CD4-positive, alpha-beta T cell treated with Interferon alpha-2 for 1 hour (primary cell): ENCODE measurements at regions not wholly inside any gene's neighbourhood (a gene's known extent, or its start where the extent isn't known, plus 50 kb on each side); places are given as distances from the start of the nearest gene placed in this dataset.
"Not testable (repeated sequence)": the region's sequence is repeated elsewhere in the genome, so short reads cannot be mapped to it uniquely, and the experiment has no call there.

Source experiments
- DNase-seq, 2 donors: peaks; one replicate each; pipeline ENCODE4 v3.0.0-alpha.2; 2020 to 2022

DNA sequence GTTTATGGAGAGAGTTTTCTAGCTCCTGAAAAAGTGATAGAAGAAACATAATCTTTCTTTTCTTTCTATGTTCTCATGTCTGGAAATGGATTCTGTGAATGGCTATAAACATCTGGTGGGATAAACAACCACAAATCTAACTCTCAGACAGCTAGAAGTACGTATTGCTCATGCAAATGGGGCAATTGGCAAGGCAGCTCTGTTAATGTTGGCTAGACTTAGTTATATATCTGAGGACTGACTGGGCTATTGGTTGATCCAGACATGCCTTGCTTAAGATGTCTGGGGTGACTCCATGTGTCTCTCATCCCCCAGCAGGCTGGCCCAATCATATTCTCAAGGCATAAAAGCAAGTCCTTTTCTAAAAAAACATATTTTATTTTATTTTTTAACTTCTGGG lies 939.2 kb upstream of the NRXN1 start:
- no peak for DNase-seq

DNA sequence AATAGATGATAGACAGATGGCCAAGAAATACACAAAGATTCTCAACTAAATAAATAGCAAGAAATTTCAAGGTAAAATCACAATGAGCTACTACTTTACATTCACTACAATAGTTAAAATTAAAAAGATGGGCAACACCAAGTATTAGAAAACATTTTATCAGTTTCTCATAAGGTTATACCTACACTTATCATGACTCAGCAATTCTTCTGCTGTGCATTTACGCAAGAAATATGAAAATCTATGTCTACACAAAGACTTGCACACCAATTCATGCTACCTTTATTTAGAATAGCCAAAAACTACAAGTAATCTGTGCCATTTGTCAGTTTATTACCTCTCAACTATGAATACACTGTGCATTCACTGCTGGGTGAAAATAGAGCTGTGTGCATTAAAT lies 937.4 kb upstream of the NRXN1 start:
- DNase-seq = no peak

GRCh38 chr2:51960841-51961335 lies 929.0 kb upstream of the NRXN1 start:
- DNase-seq = no peak

DNA sequence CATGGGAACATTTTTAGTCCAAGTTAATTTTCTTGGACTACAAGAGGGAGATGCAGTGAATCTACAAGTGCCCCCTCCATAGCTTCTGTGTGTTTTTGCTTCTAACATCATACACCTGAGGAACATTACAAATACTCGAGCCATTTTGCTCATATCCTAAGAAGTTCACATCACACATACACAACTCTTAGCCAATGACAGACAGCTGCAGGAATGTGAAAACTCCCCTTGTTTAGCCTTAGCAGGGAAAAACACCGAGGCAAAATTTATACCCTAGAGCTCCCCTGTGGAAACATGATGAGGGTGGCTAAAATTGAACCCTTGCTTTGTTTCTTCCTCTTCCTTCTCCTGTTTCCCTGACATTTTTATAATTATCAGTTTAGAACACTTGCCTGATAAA lies 928.3 kb upstream of the NRXN1 start:
- DNase-seq = no peak

- no peak for DNase-seq
Measured at GRCh38 chr2:51959696-51960095, 927.8 kb upstream of the NRXN1 start.

- no peak for DNase-seq
Measured at GRCh38 chr2:51953931-51954330, 922.0 kb upstream of the NRXN1 start.

DNA sequence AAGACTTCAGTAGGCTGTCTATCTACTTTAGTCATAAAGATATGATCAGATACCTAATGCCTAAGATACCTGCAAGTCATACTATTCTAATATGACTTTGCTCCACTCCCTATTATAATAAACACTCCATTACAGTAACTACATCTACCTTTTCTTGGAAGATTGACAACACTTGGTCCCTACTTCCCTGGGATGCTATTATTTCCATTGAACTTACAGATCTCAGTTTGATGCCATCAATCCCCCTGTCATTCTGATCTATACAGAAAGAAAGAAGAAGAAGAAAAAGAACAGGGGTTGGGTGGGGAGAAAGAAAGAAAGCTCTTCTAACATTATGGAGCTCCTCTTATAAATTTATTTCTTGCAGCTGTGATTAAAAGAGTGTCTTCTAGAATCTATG lies 889.1 kb upstream of the NRXN1 start:
- DNase-seq = no peak

GRCh38 chr2:51920509-51920908 lies 888.6 kb upstream of the NRXN1 start:
- DNase-seq = no peak

GRCh38 chr2:51919395-51919794 lies 887.5 kb upstream of the NRXN1 start:
- DNase-seq = no peak

GRCh38 chr2:51918113-51918512 lies 886.2 kb upstream of the NRXN1 start:
- no peak for DNase-seq

DNA sequence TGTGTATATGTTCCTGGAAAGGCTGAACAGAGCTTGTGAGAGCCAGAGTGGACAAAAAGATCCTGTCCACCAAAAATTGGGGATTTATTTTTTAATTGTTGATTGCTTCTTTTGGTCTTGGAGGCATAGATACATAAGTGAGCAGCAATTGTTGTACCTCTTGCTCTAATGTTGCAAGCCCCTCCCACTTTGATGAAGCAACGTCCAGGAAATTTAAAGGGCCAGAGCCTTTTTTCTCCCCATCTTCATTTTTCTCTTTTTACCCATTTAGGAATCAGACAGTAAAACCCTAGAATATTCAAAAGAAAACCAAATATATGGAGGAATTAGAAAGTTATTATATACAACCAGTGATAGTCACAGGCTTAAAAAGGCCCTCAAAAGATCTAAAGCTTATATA lies 871.8 kb upstream of the NRXN1 start:
- no peak for DNase-seq

DNA sequence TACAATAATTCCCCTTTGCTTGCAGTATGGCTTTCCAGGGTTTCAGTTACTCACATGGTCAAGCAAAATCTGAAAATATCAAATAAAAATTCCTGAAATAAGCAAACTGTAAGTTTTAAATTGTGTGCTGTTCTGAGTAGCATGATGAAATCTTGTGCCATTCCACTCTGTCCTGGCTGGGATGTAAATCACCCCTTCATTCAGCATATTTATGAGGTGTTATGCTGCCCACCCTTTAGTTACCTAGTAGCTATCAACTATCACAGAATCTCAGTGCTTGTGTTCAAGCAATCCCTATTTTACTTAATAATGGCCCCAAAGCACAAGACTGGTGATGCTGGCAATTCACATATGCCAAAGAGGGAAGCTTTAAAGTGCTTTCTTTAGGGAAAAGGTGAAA lies 867.7 kb upstream of the NRXN1 start:
- DNase-seq = no peak

DNA sequence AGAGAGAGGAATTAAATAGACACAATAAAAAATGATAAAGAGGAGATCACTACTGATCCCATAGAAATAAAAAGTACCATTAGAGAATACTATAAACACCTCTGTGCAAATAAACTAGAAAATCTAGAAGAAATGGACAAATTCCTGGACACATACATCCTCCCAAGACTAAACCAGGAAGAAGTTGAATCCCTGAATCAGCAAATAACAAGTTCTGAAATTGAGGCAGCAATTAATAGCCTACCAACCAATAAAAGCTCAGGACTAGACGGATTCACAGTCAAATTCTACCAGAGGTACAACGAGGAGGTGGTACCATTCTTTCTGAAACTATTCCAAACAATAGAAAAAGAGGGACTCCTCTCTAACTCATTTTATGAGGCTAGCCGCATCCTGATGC lies 862.7 kb upstream of the NRXN1 start:
- not testable (repeated sequence) for DNase-seq

- DNase-seq = no peak
Measured at GRCh38 chr2:51888120-51888519, 856.2 kb upstream of the NRXN1 start.

GRCh38 chr2:51881673-51882072 lies 849.7 kb upstream of the NRXN1 start:
- DNase-seq = no peak

DNA sequence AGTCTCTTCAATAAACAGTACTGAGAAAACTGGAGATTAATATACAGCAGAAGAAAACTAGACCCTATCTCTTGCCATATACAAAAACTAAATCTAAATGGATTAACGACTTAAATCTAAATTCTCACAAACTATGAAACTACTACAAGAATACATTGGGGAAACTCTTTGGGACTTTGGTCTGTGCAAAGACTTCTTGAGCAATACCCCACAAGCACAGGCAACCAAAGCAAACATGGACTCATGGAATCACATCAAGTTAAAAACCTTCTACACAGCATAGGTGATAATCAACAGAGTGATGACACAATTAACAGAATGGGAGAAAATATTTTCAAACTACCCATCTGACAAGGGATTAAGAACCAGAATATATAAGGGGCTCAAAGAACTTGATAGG lies 848.2 kb upstream of the NRXN1 start:
- no peak for DNase-seq

DNA sequence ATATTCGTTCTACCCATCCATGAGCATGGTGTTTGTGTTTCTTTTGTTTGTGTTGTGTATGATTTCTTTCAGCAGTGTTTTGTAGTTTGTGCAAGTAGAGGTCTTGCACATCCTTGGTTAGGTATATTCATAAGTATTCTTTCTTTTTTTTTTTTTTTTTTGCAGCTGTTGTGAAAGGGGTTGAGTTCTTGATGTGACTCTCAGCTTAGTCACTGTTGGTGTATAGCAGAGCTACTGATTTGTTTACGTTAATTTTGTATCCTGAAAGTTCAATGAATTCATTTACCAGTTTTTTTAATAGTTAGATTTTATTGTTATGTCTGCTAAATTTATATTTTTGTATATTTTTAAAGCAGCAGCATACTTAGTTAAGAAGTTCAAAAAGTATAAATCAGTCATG lies 834.4 kb upstream of the NRXN1 start:
- no peak for DNase-seq

- DNase-seq = no peak
Measured at GRCh38 chr2:51859260-51859659, 827.3 kb upstream of the NRXN1 start.

DNA sequence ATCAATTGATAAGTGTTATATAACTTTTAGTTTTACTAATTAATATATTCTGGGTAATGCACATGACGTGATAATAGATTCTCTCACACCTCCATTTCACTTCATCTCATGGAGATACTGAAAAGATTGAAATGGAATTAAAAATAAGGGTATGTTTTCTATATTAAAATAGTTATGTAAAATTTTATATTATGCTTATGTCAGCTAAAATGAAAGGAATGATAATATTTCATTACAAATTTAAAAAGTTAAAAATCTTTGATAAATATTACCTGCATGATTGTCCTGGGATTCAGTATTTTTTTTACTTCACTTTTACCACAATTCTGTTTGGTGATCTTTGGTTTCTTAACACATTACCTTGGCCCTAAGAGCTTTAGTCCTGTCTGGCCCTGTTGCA lies 823.8 kb upstream of the NRXN1 start:
- DNase-seq = no peak

GRCh38 chr2:51846796-51847195 lies 814.9 kb upstream of the NRXN1 start:
- DNase-seq = no peak

DNA sequence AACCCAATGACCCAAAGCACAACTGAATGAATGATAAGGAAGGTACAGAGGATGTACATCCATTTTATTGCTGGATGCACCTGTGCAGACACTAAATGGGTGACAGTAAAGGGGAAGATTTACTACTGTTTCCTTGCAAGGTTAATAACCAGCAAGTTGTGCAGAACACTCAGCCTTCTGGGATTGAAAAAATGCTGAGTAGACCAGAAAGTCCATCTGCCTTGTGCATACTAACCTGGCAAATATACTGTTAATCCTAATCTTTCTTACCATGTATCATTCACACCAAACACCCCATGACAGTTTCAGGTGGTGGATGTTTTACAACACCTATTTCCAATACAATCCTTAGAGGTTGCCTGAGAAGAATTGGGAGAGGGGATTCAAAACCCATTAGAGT lies 814.1 kb upstream of the NRXN1 start:
- DNase-seq = no peak

DNA sequence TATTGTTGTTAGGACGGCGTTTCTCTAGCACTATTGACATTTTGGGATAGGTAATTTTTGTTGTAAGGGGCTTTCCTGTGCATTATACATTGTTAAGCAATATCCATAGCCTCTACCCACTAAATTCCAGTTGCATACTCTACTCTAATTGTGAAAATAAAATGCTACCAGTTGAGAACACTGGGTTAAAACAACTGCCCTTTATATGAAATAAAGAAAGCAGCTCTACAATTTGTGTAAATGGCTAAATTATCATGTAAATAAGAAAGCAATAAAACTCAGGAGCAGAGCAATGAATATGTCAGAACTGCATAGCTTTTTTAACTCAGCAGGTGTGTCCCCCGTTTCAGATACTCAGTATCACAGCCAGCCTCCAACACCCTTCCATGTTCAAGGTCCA lies 812.7 kb upstream of the NRXN1 start:
- no peak for DNase-seq

DNA sequence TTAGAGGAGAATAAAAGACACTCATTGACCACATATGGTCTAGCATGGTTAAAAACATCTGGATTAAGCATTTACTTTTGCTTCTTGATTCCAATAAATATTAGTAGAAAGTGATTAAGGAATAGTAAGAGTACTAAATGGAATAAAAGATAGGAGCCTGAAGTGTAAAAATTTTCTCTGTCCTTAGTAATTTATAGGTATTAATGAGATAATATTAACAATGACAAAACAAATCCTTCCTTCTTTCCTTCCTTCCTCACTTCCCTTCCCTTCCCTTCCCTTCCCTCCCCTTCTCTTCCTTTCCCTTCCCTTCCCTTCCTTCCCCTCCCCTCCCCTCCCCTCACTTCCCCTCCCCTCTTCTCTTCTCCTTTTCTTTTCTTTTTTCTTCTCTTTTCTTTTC lies 797.5 kb upstream of the NRXN1 start:
- no peak for DNase-seq

- no peak for DNase-seq
Measured at GRCh38 chr2:51825823-51826222, 793.9 kb upstream of the NRXN1 start.

- no peak for DNase-seq
Measured at GRCh38 chr2:51813247-51813646, 781.3 kb upstream of the NRXN1 start.
